ENCODE measurements at regions not wholly inside any gene's neighbourhood (a gene's known extent, or its start where the extent isn't known, plus 50 kb on each side); places are given as distances from the start of the nearest gene placed in this dataset.

DNA sequence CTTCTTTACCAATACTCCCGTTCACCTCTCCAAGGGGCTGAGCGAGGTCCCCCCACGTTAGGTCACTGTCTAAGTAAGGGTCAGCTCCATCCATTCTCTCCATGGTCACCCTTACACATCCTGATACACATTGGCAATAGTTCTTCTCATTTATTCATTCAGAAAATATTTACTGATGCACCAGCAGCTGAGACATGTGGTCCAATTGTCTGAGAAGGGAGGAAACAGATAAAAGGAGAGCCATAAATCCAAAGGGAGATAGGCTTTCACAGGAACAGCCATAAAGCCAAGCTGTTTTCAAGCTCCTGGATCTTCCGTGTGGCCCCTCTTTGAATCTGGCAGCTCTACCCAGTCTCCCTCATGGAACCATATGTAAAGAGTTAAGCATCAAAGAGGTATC is 121.2 kb downstream of the TXNL1 start:
- no peak for TF ChIP-seq CTCF (IDR thresholded peaks at IDR 0.05)
- TF ChIP-seq POLR2A (IDR thresholded peaks at IDR 0.05) = no peak
